ENCODE measurements at regions not wholly inside any gene's neighbourhood (a gene's known extent, or its start where the extent isn't known, plus 50 kb on each side); places are given as distances from the start of the nearest gene placed in this dataset.

DNA sequence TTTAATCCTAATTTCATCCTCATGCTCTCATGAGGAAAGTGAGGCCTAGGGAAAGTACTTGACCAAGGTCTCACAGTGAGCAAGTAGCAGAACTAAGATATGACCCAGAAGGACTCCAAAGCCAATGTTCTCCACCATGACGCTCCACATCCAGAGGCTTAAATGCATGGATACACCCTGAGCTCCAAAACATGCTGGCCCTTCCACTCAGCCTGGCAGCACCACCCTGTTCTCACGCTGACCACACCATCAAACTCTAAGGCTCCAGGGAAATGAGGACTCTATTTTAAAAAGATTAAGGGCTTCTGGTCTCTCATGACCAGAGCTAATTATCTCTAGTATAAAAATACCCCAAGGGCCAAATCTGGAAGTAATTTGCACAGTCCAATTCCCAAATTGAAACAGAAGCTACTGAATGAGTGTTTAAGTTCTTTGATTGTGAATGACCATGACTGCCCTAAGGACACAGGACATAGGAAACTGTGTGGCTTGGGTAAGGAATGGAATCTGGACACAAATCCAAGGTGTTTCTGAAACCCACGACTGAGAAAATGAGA is 71.1 kb upstream of the ABLIM1 start:
- TF ChIP-seq, protein P1, sequence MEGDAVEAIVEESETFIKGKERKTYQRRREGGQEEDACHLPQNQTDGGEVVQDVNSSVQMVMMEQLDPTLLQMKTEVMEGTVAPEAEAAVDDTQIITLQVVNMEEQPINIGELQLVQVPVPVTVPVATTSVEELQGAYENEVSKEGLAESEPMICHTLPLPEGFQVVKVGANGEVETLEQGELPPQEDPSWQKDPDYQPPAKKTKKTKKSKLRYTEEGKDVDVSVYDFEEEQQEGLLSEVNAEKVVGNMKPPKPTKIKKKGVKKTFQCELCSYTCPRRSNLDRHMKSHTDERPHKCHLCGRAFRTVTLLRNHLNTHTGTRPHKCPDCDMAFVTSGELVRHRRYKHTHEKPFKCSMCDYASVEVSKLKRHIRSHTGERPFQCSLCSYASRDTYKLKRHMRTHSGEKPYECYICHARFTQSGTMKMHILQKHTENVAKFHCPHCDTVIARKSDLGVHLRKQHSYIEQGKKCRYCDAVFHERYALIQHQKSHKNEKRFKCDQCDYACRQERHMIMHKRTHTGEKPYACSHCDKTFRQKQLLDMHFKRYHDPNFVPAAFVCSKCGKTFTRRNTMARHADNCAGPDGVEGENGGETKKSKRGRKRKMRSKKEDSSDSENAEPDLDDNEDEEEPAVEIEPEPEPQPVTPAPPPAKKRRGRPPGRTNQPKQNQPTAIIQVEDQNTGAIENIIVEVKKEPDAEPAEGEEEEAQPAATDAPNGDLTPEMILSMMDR (conservative IDR thresholded peaks at IDR 0.05; ENCODE audit: low read length), result no peak
- no peak for TF ChIP-seq EZH2phosphoT487 (IDR thresholded peaks at IDR 0.05; ENCODE audit: borderline replicate concordance, low read depth, low read length)
